H1 (cell line): ENCODE measurements at regions not wholly inside any gene's neighbourhood (a gene's known extent, or its start where the extent isn't known, plus 50 kb on each side); places are given as distances from the start of the nearest gene placed in this dataset.

ENCODE experiments used
- BACH1 ChIP-seq: IDR thresholded peaks from 2 replicates; pipeline ENCODE4 v1.6.1; 2012; ENCODE audit warnings: low read length, improper control_type of control experiment
- POLR2A ChIP-seq, 2 experiments: IDR thresholded peaks; 1 replicate in 1 of 2; 2 replicates in 1 of 2; pipeline ENCODE4 v1.6.1; 2011; ENCODE audit warnings: low read depth in 2 of 2, low read length in 2 of 2, mild to moderate bottlenecking in 2 of 2; ENCODE audit errors: control extremely low read depth in 1 of 2
- SIN3A ChIP-seq, 2 experiments: IDR thresholded peaks in 1 of 2; conservative IDR thresholded peaks in 1 of 2; 2 replicates each; pipeline ENCODE4 v1.6.1; 2011 to 2012; ENCODE audit warnings: low read length in 2 of 2, improper control_type of control experiment in 1 of 2, low read depth in 1 of 2, mild to moderate bottlenecking in 1 of 2
- TF ChIP-seq, protein P1 (sequence below): IDR thresholded peaks from 2 replicates; pipeline ENCODE4 v1.6.1; 2011; ENCODE audit warnings: low read depth, mild to moderate bottlenecking, low read length; ENCODE audit not compliant: insufficient read depth
- TF ChIP-seq, protein P2 (sequence below), 3 experiments: IDR thresholded peaks; 1 replicate in 2 of 3; 2 replicates in 1 of 3; pipeline versions ENCODE4 v1.5.1 to v1.6.1; 2011; ENCODE audit warnings: low read length in 3 of 3, mild to moderate bottlenecking in 3 of 3, inconsistent platforms in 2 of 3, low read depth in 1 of 3, moderate library complexity in 1 of 3; ENCODE audit not compliant: insufficient read depth in 1 of 3; ENCODE audit errors: control extremely low read depth in 1 of 3
- TF ChIP-seq, protein P3 (sequence below): IDR thresholded peaks from 2 replicates; pipeline ENCODE4 v1.6.1; 2012; ENCODE audit warnings: inconsistent platforms

DNA sequence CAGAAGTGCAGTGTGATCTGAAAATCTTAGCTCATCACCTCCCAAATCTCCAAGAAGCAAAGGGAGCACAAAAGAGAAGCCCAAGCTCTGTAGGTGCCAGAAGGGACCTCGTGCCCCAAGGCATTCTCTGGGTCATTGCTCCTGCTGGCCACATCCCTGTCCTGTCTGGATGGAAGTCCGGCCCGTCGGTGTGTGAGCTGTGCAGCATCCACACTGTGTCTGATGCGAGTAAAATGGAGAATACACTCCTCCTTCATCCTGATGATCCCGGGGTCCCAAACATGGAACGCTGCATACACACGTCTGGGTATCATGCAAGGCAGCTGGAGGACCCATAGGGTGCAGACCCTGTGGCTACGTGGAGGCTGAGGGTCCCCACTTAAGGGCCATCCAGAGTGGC, 851.4 kb downstream of the GALR1 start:
- TF ChIP-seq, protein P1, sequence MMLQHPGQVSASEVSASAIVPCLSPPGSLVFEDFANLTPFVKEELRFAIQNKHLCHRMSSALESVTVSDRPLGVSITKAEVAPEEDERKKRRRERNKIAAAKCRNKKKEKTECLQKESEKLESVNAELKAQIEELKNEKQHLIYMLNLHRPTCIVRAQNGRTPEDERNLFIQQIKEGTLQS = no peak
- TF ChIP-seq BACH1 (no peak), SIN3A (conservative IDR thresholded peaks at IDR 0.05 in 1 of 2, IDR thresholded peaks at IDR 0.05 in 1 of 2; ENCODE audit: low read depth in 1 of 2, low read length in 2 of 2) (no peak), POLR2A (IDR thresholded peaks at IDR 0.05; ENCODE audit: control extremely low read depth in 1 of 2, low read depth in 2 of 2, low read length in 2 of 2) (no peak)
- TF ChIP-seq, protein P2, sequence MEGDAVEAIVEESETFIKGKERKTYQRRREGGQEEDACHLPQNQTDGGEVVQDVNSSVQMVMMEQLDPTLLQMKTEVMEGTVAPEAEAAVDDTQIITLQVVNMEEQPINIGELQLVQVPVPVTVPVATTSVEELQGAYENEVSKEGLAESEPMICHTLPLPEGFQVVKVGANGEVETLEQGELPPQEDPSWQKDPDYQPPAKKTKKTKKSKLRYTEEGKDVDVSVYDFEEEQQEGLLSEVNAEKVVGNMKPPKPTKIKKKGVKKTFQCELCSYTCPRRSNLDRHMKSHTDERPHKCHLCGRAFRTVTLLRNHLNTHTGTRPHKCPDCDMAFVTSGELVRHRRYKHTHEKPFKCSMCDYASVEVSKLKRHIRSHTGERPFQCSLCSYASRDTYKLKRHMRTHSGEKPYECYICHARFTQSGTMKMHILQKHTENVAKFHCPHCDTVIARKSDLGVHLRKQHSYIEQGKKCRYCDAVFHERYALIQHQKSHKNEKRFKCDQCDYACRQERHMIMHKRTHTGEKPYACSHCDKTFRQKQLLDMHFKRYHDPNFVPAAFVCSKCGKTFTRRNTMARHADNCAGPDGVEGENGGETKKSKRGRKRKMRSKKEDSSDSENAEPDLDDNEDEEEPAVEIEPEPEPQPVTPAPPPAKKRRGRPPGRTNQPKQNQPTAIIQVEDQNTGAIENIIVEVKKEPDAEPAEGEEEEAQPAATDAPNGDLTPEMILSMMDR (IDR thresholded peaks at IDR 0.05; ENCODE audit: control extremely low read depth in 1 of 3, insufficient read depth in 1 of 3, low read depth in 1 of 3, low read length in 3 of 3) = no peak
- TF ChIP-seq, protein P3, sequence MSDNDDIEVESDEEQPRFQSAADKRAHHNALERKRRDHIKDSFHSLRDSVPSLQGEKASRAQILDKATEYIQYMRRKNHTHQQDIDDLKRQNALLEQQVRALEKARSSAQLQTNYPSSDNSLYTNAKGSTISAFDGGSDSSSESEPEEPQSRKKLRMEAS = no peak
